ENCODE measurements at regions not wholly inside any gene's neighbourhood (a gene's known extent, or its start where the extent isn't known, plus 50 kb on each side); places are given as distances from the start of the nearest gene placed in this dataset.

- DNase-seq (ENCODE audit: extremely low read depth, insufficient read length): no peak
- no peaks in the 10 kb centered on the region for H3K36me3 ChIP-seq (ENCODE audit: control insufficient read depth, insufficient read depth, low read length)
- no peaks in the 10 kb centered on the region for H3K27me3 ChIP-seq (replicated peaks; ENCODE audit: control insufficient read depth, insufficient read depth, low read length)
- no peak overlapping the region for H3K4me3 ChIP-seq (replicated peaks; ENCODE audit: low read depth, low read length)
- TF ChIP-seq, protein P1, sequence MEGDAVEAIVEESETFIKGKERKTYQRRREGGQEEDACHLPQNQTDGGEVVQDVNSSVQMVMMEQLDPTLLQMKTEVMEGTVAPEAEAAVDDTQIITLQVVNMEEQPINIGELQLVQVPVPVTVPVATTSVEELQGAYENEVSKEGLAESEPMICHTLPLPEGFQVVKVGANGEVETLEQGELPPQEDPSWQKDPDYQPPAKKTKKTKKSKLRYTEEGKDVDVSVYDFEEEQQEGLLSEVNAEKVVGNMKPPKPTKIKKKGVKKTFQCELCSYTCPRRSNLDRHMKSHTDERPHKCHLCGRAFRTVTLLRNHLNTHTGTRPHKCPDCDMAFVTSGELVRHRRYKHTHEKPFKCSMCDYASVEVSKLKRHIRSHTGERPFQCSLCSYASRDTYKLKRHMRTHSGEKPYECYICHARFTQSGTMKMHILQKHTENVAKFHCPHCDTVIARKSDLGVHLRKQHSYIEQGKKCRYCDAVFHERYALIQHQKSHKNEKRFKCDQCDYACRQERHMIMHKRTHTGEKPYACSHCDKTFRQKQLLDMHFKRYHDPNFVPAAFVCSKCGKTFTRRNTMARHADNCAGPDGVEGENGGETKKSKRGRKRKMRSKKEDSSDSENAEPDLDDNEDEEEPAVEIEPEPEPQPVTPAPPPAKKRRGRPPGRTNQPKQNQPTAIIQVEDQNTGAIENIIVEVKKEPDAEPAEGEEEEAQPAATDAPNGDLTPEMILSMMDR (IDR thresholded peaks at IDR 0.05; ENCODE audit: insufficient read depth, low read length, poor library complexity, severe bottlenecking): no peak
Measured at GRCh38 chr3:95310560-95310959, 1247.7 kb downstream of the NSUN3 start.

DNA sequence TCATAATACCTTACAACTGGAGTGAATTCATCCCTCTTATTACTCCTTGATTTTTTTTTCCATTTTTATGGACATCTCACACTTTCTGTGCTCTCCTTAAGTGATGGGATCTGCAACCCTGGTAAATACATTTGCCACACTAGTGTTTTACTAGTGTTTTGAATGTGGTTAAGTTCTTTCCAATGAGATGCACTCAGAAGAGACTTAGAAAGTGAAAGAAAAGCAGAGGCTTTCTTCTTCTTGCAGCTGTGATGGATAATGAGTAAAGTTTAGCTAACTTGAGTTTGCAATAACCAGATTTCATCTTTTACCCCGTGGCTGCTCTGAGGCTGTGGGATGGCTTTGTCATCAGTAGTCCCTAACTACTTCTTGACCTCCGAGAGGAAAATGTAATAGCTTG, 1248.4 kb downstream of the NSUN3 start:
- H3K4me3 ChIP-seq (replicated peaks; ENCODE audit: low read depth, low read length): no peak overlapping the region
- TF ChIP-seq, protein P1 (IDR thresholded peaks at IDR 0.05; ENCODE audit: insufficient read depth, low read length, poor library complexity, severe bottlenecking): no peak
- no peak for DNase-seq (ENCODE audit: extremely low read depth, insufficient read length)
- no peaks in the 10 kb centered on the region for H3K36me3 ChIP-seq (ENCODE audit: control insufficient read depth, insufficient read depth, low read length)
- no peaks in the 10 kb centered on the region for H3K27me3 ChIP-seq (replicated peaks; ENCODE audit: control insufficient read depth, insufficient read depth, low read length)

DNA sequence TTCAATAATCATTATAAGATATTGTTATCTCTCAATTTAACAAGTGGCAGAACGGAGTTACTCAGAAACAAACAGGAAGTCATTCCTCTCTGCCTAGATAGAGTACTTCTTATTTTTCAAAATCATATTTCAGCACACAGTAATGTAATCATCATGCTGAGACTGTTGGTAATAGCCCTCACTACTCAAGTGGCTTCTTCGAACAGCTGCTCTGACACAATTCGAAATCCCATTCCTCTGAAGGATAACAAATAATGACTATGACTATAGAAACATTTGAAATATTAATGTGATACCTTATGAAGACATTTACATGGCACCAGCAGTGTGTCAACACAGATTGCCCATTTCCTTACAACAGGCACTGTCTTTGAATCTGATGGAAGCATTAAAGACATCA, 1249.8 kb downstream of the NSUN3 start:
- H3K36me3 ChIP-seq (ENCODE audit: control insufficient read depth, insufficient read depth, low read length): no peaks in the 10 kb centered on the region
- DNase-seq (ENCODE audit: extremely low read depth, insufficient read length): no peak
- no peaks in the 10 kb centered on the region for H3K27me3 ChIP-seq (replicated peaks; ENCODE audit: control insufficient read depth, insufficient read depth, low read length)
- TF ChIP-seq, protein P1 (IDR thresholded peaks at IDR 0.05; ENCODE audit: insufficient read depth, low read length, poor library complexity, severe bottlenecking): no peak
- H3K4me3 ChIP-seq (replicated peaks; ENCODE audit: low read depth, low read length): no peak overlapping the region

- H3K4me3 ChIP-seq (replicated peaks; ENCODE audit: low read depth, low read length): no peak overlapping the region
- TF ChIP-seq, protein P1 (IDR thresholded peaks at IDR 0.05; ENCODE audit: insufficient read depth, low read length, poor library complexity, severe bottlenecking): no peak
- H3K27me3 ChIP-seq (replicated peaks; ENCODE audit: control insufficient read depth, insufficient read depth, low read length): no peaks in the 10 kb centered on the region
- no peak for DNase-seq (ENCODE audit: extremely low read depth, insufficient read length)
- H3K36me3 ChIP-seq (ENCODE audit: control insufficient read depth, insufficient read depth, low read length): no peaks in the 10 kb centered on the region
Measured at GRCh38 chr3:95319921-95320494, 1257.1 kb downstream of the NSUN3 start.

GRCh38 chr3:95327478-95327877, 1264.6 kb downstream of the NSUN3 start:
- DNase-seq (ENCODE audit: extremely low read depth, insufficient read length): no peak
- Histone ChIP-seq H3K4me3 (replicated peaks; ENCODE audit: low read depth, low read length) (no peak overlapping the region), H3K36me3 (ENCODE audit: control insufficient read depth, insufficient read depth, low read length) (no peaks in the 10 kb centered on the region), H3K27me3 (replicated peaks; ENCODE audit: control insufficient read depth, insufficient read depth, low read length) (no peaks in the 10 kb centered on the region)
- TF ChIP-seq, protein P1 (IDR thresholded peaks at IDR 0.05; ENCODE audit: insufficient read depth, low read length, poor library complexity, severe bottlenecking): no peak

GRCh38 chr3:95333826-95334225, 1271.0 kb downstream of the NSUN3 start:
- no peaks in the 10 kb centered on the region for H3K27me3 ChIP-seq (replicated peaks; ENCODE audit: control insufficient read depth, insufficient read depth, low read length)
- no peaks in the 10 kb centered on the region for H3K36me3 ChIP-seq (ENCODE audit: control insufficient read depth, insufficient read depth, low read length)
- TF ChIP-seq, protein P1 (IDR thresholded peaks at IDR 0.05; ENCODE audit: insufficient read depth, low read length, poor library complexity, severe bottlenecking): no peak
- no peak for DNase-seq (ENCODE audit: extremely low read depth, insufficient read length)
- H3K4me3 ChIP-seq (replicated peaks; ENCODE audit: low read depth, low read length): no peak overlapping the region
